ENCODE measurements at regions not wholly inside any gene's neighbourhood (a gene's known extent, or its start where the extent isn't known, plus 50 kb on each side); places are given as distances from the start of the nearest gene placed in this dataset.

GRCh38 chr21:16315223-16315622 lies 585.4 kb downstream of the USP25 start:
- no peaks in the 10 kb centered on the region for H3K9me2 ChIP-seq (ENCODE audit: insufficient read depth)
- no peak overlapping the region for H3K4me3 Mint-ChIP-seq
- peaks cover 15% of the 10 kb centered on the region for H3K4me1 Mint-ChIP-seq
- ATAC-seq (no peak), DNase-seq (ENCODE audit: low spot score) (no peak)
- no peaks in the 10 kb centered on the region for H3K79me2 ChIP-seq (replicated peaks; ENCODE audit: insufficient read depth)
- peaks cover 2% of the 10 kb centered on the region for H3K27me3 Mint-ChIP-seq (ENCODE audit: insufficient read depth, low read depth, poor library complexity)
- H4K20me1 ChIP-seq (replicated peaks; ENCODE audit: insufficient read depth), result no peaks in the 10 kb centered on the region
- no peak overlapping the region for H2AFZ ChIP-seq
- H3K36me3 Mint-ChIP-seq (ENCODE audit: low read depth), result no peaks in the 10 kb centered on the region
- TF ChIP-seq JUNB (IDR thresholded peaks at IDR 0.05; ENCODE audit: unreplicated experiment) (no peak), EZH2 (IDR thresholded peaks at IDR 0.05; ENCODE audit: low read depth, unreplicated experiment) (no peak), NANOG (IDR thresholded peaks at IDR 0.05; ENCODE audit: borderline replicate concordance) (no peak), POLR2AphosphoS5 (IDR thresholded peaks at IDR 0.05; ENCODE audit: low read depth) (no peak), EZH2phosphoT487 (IDR thresholded peaks at IDR 0.05; ENCODE audit: unreplicated experiment) (no peak)
- no peak overlapping the region for H3K27ac Mint-ChIP-seq
- no peak overlapping the region for H3K4me3 ChIP-seq
- 0 out of 2 replicates have a peak, but pooled peaks cover 8% of the 10 kb centered on the region for H3K4me1 ChIP-seq (ENCODE audit: insufficient read depth)
- H3K9me3 Mint-ChIP-seq, result no peaks in the 10 kb centered on the region
- no peak overlapping the region for H3K4me2 ChIP-seq
- no peak overlapping the region for H3K27ac ChIP-seq (ENCODE audit: low read depth)
- H3F3A ChIP-seq (replicated peaks; ENCODE audit: low read depth), result no peaks in the 10 kb centered on the region
- no peaks in the 10 kb centered on the region for H3K27me3 ChIP-seq (ENCODE audit: insufficient read depth)
- no peaks in the 10 kb centered on the region for H3K36me3 ChIP-seq (ENCODE audit: insufficient read depth)

GRCh38 chr21:16318651-16319300 lies 589.0 kb downstream of the USP25 start:
- no peaks in the 10 kb centered on the region for H3K9me3 Mint-ChIP-seq
- H3K4me3 ChIP-seq, result no peak overlapping the region
- no peaks in the 10 kb centered on the region for H3F3A ChIP-seq (replicated peaks; ENCODE audit: low read depth)
- H3K36me3 ChIP-seq (ENCODE audit: insufficient read depth), result no peaks in the 10 kb centered on the region
- H3K4me3 Mint-ChIP-seq, result no peak overlapping the region
- no peak overlapping the region for H3K27ac Mint-ChIP-seq
- no peaks in the 10 kb centered on the region for H3K36me3 Mint-ChIP-seq (ENCODE audit: low read depth)
- H2AFZ ChIP-seq, result no peak overlapping the region
- peaks cover 13% of the 10 kb centered on the region for H3K4me1 Mint-ChIP-seq
- no peak for DNase-seq (ENCODE audit: low spot score)
- no peak for ATAC-seq
- peaks cover 2% of the 10 kb centered on the region for H3K27me3 Mint-ChIP-seq (ENCODE audit: insufficient read depth, low read depth, poor library complexity)
- no peak overlapping the region for H3K4me2 ChIP-seq
- H4K20me1 ChIP-seq (replicated peaks; ENCODE audit: insufficient read depth), result no peaks in the 10 kb centered on the region
- H3K27me3 ChIP-seq (ENCODE audit: insufficient read depth), result no peaks in the 10 kb centered on the region
- H3K4me1 ChIP-seq (ENCODE audit: insufficient read depth), result 0 out of 2 replicates have a peak, but pooled peaks cover 8% of the 10 kb centered on the region
- H3K9me2 ChIP-seq (ENCODE audit: insufficient read depth), result no peaks in the 10 kb centered on the region
- H3K27ac ChIP-seq (ENCODE audit: low read depth), result no peak overlapping the region
- H3K79me2 ChIP-seq (replicated peaks; ENCODE audit: insufficient read depth), result no peaks in the 10 kb centered on the region
- TF ChIP-seq EZH2phosphoT487 (IDR thresholded peaks at IDR 0.05; ENCODE audit: unreplicated experiment) (no peak), JUNB (IDR thresholded peaks at IDR 0.05; ENCODE audit: unreplicated experiment) (no peak), ZNF331 (CRISPR knock-in tag; IDR thresholded peaks at IDR 0.05; ENCODE audit: low read depth) (no peak), REST (IDR thresholded peaks at IDR 0.05; ENCODE audit: unreplicated experiment) (no peak), NANOG (IDR thresholded peaks at IDR 0.05; ENCODE audit: borderline replicate concordance) (no peak), EZH2 (IDR thresholded peaks at IDR 0.05; ENCODE audit: low read depth, unreplicated experiment) (no peak), POLR2AphosphoS5 (IDR thresholded peaks at IDR 0.05; ENCODE audit: low read depth) (no peak), CREB1 (CRISPR knock-in tag; IDR thresholded peaks at IDR 0.05; ENCODE audit: low read depth) (no peak), ZNF462 (CRISPR knock-in tag; IDR thresholded peaks at IDR 0.05) (no peak), STAT1 (IDR thresholded peaks at IDR 0.05; ENCODE audit: unreplicated experiment) (no peak), ZNF114 (CRISPR knock-in tag; IDR thresholded peaks at IDR 0.05) (no peak)

All from GM23338 (cell line).